GM19238 (cell line): ENCODE measurements at regions not wholly inside any gene's neighbourhood (a gene's known extent, or its start where the extent isn't known, plus 50 kb on each side); places are given as distances from the start of the nearest gene placed in this dataset.

Experiments
- DNase-seq: peaks from one replicate; pipeline ENCODE4 v3.0.0; 2011; ENCODE audit warnings: low spot score; ENCODE audit not compliant: insufficient read length

DNA sequence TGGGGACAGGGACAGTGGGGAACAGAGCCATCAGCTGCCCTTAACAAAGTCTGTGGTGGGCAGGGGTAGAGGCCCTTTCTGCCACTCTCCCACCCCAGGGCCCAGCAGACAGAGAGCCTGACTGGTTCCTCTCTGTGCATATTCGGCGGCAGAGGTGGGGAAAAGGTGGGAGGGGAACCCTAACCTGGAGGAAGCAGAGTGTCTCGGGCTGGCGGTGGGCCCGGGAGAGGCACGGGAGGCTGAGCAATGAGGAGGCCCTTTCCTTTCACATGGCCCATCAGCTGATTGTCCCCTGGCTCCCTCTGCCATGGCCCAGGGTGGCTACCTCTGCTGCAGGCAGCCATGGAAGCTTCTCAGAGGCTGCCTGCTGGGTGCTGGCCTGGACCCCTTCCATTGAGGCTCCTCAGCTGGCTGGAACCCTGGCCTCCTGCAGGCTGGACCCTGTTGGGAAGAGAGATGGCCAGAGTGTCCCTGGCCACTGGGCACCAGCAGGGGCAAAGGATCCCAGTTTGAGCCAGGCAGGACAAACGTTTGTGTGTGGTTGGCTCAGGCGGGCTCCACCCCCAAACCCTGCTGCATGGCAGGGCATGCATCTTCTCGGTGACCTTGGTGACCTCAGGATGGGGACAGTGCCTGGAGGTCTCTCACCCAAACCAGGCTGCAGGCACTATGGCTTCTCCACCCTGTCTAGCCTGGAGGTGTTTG lies 202.8 kb upstream of the ZNF536 start:
- DNase-seq: no peak

DNA sequence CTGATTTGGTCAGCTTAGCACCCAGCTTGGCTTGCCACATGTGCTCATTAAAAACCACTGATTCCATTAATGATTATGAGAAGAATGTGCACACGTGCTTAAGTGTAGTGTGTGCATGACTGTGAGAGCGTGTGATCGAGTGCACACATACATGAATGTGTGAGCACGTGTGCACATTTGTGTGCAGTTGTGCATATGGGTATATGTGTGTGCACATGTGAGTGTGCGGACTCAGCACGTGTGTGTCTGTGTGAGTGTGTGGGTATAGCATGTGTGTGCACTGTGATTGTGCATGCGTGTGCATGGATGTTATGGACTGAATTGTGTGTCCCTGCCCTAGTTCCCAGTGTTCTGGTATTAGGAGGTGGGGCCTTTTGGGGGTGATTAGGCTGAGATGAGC lies 202.1 kb upstream of the ZNF536 start:
- DNase-seq: no peak

DNA sequence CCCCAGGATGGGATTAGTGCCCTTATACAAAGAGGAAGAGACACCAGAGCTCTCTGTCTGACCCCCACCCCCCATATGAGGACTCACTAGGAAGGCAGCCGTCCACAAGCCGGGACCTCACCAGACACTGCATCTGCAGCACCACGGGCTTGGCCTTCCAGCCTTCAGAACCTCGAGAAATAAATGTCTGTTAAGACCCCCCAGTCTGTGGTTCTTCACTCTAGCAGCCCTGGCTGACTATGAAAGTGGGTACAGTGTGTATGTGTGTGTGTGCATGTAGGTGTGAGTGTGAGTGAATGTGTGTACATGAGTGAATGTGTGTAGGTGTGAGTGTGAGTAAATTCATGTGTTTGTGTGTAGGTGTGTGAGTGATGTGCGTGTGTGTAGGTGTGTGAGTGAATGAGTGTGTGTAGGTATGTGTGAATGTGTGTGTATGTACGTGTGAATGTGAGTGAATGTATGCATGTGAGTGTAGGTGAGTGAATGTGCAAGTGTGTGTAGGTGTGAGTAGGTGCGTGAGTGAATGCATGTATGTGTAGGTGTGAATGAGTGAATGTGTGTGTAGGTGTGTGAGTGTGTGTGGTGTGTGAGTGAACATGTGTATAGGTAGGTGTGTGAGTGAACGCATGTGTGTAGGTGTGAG lies 201.6 kb upstream of the ZNF536 start:
- no peak for DNase-seq

DNA sequence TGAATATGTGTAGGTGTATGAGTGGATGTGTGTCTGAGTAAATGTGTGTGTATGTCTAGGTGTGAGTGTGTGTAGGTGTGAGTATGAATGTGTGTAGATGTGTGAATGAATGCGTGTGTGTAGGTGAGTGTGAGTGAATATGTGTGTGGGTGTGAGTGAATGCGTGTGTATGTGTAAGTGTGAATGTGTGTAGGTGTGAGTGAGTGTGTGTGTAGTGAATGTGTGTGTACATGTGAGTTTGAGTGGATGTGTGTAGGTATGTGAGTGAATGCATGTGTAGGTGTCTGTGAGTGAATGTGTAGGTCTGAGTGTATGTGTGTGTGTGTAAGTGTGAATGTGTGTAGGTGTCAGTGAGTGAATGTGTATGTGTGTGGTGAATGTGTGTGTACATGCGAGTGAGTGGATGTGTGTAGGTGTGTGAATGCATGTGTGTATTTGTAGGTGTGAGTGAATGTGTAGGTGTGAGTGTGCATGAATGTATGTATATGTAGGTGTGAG lies 201.0 kb upstream of the ZNF536 start:
- DNase-seq: no peak

DNA sequence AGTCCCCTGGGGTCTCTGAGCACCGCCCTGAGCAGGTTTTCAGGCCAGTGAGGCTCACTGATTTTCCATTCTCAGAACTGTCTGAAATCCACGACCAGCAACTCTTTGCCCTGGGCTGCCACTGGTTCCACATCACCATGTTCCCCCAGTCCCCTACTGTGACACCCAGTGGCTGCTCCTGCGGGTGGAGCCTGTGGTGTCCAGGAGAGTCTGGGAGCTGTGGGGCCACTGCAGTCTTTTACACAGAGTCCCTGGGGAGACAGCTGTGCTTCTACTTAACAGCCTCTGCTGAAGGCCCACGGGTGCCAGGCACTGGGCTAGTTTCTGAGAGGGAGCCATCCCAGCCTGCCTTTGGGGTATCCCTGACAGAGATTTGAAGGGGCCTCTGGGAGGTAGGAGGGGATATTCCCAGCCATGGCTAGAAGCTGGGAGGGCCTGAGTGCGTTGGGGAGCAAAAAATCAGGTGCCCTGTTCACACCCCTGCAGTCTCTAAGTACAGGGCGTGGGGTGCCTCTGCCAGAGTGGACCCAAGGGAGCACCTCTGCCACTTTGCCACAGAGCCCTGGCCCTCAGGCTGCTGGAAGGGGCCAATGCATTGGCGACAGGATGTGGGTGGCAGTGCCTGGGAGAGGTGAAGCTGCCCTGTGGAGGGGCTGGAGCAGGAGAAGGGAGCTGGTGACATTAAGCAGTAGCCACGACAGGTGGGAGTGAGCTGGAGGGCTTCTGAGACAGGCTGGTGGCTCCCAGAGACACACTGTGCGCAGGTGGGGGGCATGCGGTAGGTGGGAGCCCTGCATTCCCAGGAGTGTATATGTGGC lies 200.2 kb upstream of the ZNF536 start:
- DNase-seq: no peak

DNA sequence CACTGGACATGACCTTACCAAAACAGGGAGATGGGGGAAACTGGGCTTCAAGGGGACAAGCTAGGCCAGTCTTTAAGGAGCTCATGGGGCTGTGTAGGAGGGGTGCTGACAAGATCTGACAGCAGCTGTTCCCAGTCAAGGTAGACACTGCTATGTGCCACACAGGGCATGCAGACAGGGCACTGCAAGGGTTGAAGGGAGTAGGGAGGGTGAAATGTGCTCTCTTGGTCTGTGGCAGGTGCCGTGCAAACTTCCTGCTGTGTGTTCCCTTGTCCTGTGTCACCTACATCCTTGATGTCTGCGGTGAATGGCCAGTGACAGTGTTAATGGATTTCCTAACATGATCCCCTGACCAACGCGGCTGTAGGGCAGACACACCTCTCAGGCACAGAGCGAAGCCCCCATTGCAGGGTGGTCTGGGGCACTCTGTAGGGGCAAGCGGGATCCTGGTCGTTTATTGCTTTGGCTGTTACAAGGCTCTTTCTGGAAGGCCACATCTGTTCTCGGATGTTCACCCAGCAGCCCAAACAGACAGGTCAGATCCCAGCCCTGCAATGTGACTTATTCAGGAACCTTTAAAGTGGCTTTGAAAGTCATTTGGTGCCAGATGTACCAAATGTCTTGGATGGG lies 199.5 kb upstream of the ZNF536 start:
- no peak for DNase-seq

DNA sequence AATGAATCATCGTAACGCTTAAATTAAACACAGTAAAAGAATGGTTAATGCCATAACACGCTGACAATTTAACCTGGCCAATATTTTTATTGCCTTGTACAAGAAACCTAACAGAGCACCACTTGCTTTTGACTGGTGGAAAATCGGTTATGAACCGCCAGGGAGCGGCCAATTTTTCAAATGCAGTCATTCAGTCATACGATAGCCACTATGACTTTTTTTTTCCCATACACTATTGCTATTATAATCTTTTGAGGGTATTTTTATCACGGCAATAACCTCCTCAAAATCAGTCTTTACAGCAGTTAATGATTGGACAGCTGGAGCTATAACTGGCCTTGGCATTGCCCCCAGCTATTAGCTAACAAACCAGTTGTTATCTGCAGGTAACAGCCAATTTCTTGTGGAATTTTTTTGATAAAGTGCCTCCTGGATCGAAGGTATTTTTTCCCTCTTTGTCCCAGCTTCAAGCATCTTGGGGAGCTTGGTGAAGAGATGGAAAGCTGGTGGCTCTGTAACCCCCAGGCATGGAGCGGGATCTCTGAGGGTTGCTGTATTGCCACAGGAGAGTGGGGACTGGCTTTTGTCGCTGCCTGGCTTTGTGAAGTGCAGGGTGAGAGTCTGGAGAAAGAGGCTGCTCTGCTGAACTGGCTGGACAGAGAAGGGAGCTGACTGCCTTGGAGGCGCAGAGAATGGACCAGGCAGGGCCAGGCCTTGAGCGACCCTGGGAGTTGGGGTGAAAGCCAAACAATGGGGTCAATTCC lies 198.4 kb upstream of the ZNF536 start:
- DNase-seq: no peak

DNA sequence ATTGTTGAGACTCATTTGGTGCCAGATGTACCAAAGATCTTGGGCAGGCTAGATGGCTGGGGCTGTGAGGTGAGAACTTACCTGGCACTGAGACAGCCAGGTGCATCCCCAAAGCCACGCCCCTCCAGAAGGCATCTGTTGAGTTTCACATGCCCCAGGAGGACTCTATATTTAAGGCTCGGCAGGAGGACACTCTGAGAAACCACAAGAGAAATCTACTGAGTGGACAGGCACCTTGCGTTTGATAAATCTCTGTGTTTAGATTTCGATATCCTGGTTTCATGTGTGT lies 197.9 kb upstream of the ZNF536 start:
- no peak for DNase-seq

DNA sequence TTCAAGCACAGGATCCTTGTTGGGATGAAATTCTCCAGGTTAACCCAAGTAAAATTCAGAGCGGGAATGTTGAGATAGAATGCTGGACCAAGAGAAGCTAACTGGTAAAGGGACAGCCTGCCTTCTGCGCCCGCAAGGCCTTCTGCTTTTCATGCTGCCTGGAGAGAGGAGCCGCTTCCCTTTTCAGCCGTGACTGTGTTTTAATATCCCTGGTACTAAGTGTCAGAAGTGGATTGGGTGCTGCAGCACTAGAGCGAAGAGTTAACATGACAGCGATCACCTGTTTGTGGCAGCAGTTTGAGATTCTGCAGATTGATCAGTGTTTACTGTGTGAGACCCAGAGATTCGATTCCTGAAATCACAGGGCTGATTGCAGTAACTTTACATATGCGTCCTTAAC lies 197.4 kb upstream of the ZNF536 start:
- no peak for DNase-seq

DNA sequence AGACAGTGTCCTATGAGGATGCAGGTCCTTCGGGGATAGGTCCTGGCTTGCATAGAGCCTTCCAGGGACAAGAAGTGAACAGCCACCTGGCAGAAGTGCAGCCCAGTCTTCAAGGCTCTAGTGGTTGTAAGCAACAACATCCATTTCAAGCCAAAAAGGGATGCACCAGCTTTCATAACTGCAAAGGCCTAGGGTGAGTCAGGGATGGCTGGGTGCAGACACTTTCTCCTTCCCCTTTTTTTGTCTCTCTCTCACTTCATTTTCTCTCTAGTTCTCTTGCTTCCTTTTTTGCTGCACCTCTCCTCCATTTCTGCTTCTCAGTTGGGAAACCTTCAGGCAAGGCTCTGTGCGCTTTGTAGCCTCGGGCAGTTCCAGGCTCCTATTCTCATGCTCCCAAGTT lies 196.2 kb upstream of the ZNF536 start:
- DNase-seq: no peak

DNA sequence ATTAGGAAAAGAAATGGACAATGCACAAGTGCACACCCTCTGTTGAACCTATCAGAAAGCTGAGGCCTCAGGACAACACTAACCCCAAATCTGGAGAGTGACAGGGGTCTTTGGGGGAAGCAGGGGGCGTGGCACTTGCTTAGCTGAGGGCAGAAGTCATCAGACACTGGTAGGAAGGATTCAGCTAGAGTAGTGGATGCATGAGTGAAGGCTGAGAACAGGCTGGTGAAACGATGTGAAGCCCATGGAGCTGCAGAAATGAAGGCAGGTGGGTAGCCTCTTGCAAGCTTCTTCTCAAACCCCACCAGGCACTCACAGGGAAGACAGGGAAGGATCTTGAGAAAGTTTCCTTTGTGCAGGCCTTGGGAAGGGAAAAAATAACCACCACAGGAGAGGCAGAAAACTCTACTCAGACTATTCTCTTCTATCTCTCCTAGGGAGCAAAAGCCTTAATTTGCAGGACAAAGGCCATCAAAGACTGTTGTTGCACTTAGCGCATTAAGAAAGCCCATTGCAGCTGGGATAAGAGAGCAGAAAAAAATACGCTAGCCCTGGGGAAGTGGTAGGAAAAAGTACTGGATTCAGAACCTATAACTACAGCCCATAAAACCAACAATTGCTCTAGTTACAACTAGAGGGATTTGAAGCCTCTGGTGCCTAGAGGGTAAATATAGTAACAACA lies 193.3 kb upstream of the ZNF536 start:
- no peak for DNase-seq

DNA sequence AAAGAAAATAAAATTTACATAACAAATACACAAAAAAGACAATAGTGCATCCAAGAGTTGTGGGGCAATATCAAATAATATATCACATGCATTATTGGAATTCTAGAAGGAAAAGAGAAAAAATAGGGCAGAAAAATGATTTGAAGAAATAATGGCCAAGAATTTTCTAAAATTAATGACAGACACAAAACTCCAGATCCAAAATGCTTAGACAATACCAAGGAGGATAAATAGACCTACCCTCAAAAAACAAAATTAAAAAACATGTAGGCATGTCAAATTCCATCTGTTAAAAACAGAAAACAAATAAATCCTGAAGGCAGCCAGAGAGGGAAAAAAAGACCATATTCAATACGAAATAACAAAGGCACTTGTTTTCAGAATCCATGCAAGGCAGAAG lies 191.5 kb upstream of the ZNF536 start:
- DNase-seq: no peak

DNA sequence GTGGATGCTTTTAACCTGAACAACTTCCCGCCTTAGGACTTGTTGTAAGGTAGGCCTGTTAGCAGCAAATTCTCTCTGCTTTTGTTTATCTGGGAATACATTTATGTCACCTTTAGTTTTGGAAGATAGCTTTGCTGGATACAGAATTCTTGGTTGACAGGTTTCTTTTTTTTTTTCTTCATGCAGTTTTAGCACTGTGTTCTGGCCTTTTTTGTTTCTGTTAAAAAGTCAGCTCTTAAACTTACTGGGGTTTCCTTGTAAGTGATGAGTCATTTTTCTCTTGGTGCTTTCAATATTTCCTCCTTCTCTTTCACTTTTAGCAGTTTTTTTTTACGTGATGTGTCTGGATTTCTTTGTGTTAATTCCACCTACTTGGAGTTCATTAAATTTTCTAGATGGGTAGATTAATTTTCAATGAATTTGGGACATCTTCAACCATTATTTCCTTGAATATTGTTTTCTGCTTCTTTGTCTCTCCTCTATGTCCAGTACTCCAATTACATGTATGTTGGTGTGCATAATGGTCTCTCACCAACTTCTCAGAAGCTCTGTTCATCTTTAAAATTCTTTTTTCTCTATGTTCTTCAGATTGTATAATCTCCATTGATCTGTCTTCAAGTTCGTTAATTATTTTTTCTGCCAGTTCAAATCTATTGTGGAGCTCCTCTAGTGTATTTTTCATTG lies 188.2 kb upstream of the ZNF536 start:
- DNase-seq: no peak

DNA sequence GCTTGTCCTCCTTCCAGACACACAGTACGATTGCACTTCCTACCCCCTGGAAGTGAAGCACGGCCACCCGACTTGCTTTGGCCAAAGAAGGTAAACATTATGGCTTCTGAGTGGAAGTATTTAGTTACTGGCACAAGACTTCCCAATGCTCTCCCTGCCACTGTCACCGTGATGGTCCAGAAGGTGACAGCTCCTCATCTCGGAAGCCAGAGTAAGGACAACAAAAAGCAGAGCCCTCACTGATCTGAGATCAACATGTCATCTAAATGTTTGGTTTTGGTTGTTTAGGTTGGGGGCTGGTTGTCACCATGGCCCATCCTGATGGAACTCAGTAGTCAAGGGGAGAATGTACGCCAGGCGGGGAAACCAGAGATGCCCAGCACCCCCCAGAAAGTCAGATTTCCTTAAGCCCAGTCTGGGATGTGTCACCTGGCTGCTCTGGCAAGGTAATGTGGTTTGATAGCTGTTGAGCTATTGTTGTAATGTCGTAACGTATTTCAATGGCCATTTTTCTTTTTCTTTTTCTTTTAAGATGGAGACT lies 170.1 kb upstream of the ZNF536 start:
- DNase-seq: no peak

DNA sequence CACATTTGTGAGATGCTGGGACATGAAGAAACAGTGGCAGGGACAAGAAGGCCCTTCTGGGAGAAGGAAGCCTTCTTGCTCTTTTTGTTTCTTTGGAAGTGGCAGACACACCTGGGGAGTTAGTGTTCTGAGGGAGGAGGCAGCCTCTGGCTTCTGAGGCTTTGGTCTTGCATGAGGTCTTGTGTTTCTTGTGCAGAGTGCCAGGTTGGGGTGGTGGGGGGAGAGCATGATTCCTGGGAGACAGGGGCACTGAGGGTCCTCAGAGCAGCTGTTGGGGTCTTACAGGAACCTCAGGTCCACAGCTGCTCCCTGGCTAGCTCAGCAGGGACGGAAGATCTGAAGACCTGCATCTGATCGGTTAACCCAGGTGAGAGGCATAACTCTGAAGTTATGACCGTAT lies 167.5 kb upstream of the ZNF536 start:
- DNase-seq: no peak

DNA sequence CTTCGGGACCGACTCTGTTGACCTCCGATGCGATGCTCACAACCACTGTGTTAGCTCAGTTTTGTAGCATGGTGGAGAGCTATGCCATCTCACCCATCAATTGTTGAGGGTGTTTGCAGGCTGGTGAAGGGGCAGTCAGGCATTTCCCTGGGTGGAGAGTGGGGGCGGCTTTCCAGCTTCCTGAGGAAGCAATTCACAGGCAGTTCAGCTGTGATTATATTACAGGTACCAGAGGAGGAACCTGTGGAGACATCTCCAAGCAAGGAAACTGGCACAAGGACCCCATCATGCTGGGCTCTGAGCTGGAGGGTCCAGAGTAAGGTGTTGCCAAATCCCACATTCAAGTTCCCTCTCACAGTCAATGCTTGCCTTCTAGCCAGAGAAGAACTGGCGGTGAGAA lies 166.0 kb upstream of the ZNF536 start:
- DNase-seq: no peak

DNA sequence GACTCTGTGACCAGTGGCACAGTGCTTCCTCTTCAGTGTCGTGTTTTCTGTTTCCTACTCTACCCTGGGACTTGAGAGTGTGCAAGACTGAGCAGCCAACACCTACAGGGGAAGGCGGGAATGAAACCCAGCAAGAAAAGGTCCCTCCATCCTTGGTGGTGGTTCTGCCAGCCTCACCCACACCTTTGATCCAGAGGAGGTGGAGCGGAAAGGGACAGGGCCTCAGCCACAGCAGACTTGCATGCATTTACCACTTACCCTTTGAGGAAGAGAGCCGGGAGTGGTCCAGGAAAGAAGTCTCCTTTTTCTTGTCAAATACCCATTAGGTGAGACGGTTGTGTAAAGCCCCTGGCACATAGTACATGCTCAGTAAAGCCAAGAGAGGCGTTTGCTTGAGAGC lies 164.8 kb upstream of the ZNF536 start:
- no peak for DNase-seq

DNA sequence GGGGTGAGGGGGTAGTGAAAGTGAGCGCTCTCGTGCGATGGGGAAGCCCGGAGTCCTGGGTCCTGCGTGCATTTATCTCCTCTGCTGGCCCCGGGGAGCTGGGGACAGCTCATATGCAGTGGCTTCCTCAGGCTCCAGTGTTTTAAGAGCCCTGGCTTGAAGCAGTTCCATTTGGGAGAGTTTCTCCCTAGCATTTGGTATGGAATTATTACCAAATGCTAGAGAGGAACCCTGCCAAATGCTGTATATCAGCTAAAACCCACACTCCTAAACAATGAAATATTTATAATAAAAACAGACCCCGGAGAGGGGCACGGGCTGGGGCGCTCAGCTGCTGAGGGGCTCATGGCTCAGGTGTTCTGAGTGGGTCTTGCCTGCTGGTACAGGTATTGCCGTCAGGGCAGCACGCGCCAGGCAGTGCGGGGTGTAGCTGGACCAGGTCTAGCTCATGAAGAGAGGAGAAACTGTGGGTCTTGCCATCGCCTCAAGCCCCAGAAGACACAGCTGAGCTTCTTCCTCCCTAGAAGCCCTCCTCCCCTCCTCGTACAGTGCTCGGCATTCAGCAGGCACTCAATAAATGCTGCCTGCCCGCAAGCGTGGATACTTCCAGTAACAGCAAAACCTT lies 163.6 kb upstream of the ZNF536 start:
- DNase-seq: no peak
